ENCODE measurements at regions not wholly inside any gene's neighbourhood (a gene's known extent, or its start where the extent isn't known, plus 50 kb on each side); places are given as distances from the start of the nearest gene placed in this dataset.

DNA sequence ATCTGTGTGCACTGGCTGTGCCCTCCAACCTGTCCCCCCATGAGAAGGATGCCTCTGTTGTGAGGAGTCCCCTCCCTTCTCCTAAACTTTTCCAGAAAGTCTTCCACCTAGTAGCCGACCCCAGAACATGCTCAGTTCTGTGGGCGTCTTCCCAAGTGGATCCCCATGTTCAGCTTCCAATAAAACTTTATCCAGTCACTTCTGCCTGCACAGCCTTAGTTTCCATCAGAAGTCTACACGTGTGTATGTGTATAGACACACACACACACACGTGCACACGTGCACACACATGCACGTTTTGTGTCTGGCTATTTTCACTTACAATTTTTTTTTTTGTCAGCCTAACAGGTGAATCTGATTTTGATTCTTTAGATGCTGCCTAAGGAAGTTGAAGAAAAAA, 115.1 kb downstream of the RTP5 start:
- TF ChIP-seq EP300 (IDR thresholded peaks at IDR 0.05) (no peak), CTCF (IDR thresholded peaks at IDR 0.05) (no peak)
